AG04449 (cell line): ENCODE measurements at regions not wholly inside any gene's neighbourhood (a gene's known extent, or its start where the extent isn't known, plus 50 kb on each side); places are given as distances from the start of the nearest gene placed in this dataset.

Source experiments
- CTCF ChIA-PET: fragments of 350-600 bp; formaldehyde crosslinking; extraction: SDS; loops from one replicate; lab custom pipeline; 2021; ENCODE audit warnings: antibody characterized with exemption; lab: Yijun Ruan, JAX
- POLR2A ChIA-PET: fragments of 400-600, 350-600 bp; formaldehyde crosslinking; extraction: SDS; loops from one replicate; lab custom pipeline; 2020; ENCODE audit warnings: antibody characterized with exemption, inconsistent platforms; lab: Yijun Ruan, JAX
- DNase-seq: peaks from one replicate; pipeline ENCODE4 v3.0.0-alpha.2; 2010; ENCODE audit warnings: low read depth, low spot score
- H3K4me3 ChIP-seq: 2 replicates; pipeline ENCODE4 v1.5.1; 2011; ENCODE audit warnings: low read depth, mild to moderate bottlenecking, control low read depth, low read length
- TF ChIP-seq, protein P1 (sequence below): IDR thresholded peaks from one replicate; pipeline ENCODE4 v1.5.1; 2011; ENCODE audit warnings: mild to moderate bottlenecking, moderate library complexity, low read length, control low read depth, inconsistent platforms; ENCODE audit not compliant: insufficient read depth; ENCODE audit errors: missing control alignments

- CTCF ChIA-PET: interaction anchor here (1.8 to 2.3 kb wide), 2 partner anchors 13 kb away, joined by 10 to 12 read pairs; no protein-coding TSS in a partner anchor
- no peak overlapping the region for H3K4me3 ChIP-seq
- POLR2A ChIA-PET: no interaction called here
- TF ChIP-seq, protein P1, sequence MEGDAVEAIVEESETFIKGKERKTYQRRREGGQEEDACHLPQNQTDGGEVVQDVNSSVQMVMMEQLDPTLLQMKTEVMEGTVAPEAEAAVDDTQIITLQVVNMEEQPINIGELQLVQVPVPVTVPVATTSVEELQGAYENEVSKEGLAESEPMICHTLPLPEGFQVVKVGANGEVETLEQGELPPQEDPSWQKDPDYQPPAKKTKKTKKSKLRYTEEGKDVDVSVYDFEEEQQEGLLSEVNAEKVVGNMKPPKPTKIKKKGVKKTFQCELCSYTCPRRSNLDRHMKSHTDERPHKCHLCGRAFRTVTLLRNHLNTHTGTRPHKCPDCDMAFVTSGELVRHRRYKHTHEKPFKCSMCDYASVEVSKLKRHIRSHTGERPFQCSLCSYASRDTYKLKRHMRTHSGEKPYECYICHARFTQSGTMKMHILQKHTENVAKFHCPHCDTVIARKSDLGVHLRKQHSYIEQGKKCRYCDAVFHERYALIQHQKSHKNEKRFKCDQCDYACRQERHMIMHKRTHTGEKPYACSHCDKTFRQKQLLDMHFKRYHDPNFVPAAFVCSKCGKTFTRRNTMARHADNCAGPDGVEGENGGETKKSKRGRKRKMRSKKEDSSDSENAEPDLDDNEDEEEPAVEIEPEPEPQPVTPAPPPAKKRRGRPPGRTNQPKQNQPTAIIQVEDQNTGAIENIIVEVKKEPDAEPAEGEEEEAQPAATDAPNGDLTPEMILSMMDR: no peak
- DNase-seq: no peak
These were observed 78.2 kb downstream of the DNTTIP2 start for GRCh38 chr1:93800856-93801255.

DNA sequence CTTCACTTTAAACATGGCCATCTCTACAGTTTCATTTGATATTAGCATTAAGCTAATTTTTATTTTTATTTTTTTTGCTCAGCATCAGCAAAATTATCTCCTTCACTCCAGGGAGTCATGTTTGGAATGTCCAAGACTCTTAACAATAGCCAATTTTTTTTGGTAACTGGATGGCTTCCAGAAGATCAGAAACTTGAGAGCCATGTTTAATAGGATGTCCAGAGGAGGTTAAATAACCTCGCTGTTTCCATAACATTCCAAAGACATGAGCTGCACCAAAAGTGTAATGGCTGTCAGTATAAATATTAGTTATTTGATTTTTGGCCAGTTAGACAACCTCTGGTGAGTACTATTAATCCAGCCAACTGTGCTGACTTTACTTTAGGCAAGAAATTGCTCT, 80.7 kb downstream of the DNTTIP2 start:
- CTCF ChIA-PET: interaction anchor here (0.5 to 3.2 kb wide), 11 partner anchors 13 to 178 kb away, joined by 3 to 13 read pairs (median 4); no protein-coding TSS in a partner anchor
- no peak overlapping the region for H3K4me3 ChIP-seq
- DNase-seq: no peak
- POLR2A ChIA-PET: interaction anchor here (0.9 to 1.1 kb wide), 3 partner anchors 17 to 83 kb away, joined by 3 to 4 read pairs (median 3); no protein-coding TSS in a partner anchor
- TF ChIP-seq, protein P1: no peak

GRCh38 chr1:93784538-93784937, 94.5 kb downstream of the DNTTIP2 start:
- TF ChIP-seq, protein P1: no peak
- DNase-seq: no peak
- CTCF ChIA-PET: no interaction called here
- POLR2A ChIA-PET: no interaction called here
- H3K4me3 ChIP-seq: no peak overlapping the region

GRCh38 chr1:93783876-93784275, 95.1 kb downstream of the DNTTIP2 start:
- no peak for DNase-seq
- ChIA-PET CTCF (no interaction called here), POLR2A (no interaction called here)
- TF ChIP-seq, protein P1: no peak
- no peak overlapping the region for H3K4me3 ChIP-seq

DNA sequence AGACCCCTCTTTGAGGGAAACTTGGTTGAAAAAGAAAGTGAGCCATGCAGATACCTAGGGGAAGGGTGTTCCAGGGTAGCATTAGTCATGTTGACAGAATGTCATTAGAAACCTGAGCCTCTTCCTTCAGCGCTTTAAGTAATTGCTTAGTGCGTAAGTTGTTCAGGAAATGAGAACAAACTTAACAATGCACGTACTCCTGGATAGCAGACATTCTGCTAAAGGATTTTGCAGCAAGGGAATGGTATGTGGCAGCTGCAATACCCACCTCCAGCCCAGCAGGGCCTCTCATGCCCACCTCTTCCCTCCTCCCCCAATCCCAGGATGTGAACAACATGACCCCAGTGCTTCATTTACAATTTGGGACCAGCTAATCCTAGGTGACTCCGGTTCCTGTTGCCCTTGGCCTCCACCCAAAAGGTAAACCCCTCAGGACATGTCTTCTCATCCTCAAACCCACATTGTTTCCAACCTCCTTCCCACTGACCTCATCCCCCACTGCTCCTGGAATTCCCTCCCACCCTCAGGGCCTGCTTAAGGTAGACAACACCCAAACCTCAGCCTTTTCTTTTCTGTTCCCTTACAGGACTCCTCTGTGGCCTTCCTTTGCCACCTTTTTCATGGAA, 98.0 kb upstream of the BCAR3 start:
- peak; percentile 80 for DNase-seq
- H3K4me3 ChIP-seq: no peak overlapping the region
- CTCF ChIA-PET: interaction anchor here (1.0 to 1.8 kb wide), 2 partner anchors 10 to 20 kb away, joined by 4 to 7 read pairs; no protein-coding TSS in a partner anchor
- TF ChIP-seq, protein P1: no peak
- POLR2A ChIA-PET: no interaction called here

DNA sequence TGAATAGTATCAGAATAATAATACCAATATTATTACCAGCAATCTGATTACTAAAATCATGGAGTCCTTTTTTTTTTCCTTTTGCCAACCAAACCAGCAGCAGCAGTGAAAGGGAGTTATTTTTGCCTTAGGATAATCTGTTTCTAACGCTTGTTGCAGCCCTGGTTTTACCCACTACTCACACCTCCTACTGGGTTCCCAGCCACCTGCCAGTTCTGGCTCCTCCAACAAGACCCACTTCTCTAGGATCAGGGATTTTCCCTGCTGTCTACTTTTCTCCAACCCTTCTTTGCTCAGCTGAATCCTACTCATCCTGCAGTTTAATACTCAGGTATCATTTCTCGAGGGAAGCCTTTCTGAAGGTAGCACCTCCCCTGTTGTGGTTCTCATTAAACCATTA, 96.8 kb upstream of the BCAR3 start:
- H3K4me3 ChIP-seq: no peak overlapping the region
- TF ChIP-seq, protein P1: no peak
- no peak for DNase-seq
- POLR2A ChIA-PET: no interaction called here
- CTCF ChIA-PET: interaction anchor here (1.0 kb wide), 1 partner anchor 22 kb away, joined by 4 read pairs; no protein-coding TSS in a partner anchor
